Peyer's patch (tissue), 4 donors: ENCODE measurements at regions not wholly inside any gene's neighbourhood (a gene's known extent, or its start where the extent isn't known, plus 50 kb on each side); places are given as distances from the start of the nearest gene placed in this dataset.

Source experiments
- CTCF ChIP-seq, 6 experiments: fragments of 450-650 bp in 4 of 6; fragments of 200-600 bp in 2 of 6; sonication (generic) in 1 of 6; IDR thresholded peaks; one replicate each; pipeline ENCODE4 v1.5.1; 2017 to 2019; ENCODE audit warnings: antibody characterized with exemption in 6 of 6, mild to moderate bottlenecking in 3 of 6, moderate library complexity in 1 of 6
- POLR2A ChIP-seq, 2 donors: fragments of 450-650 bp; IDR thresholded peaks; one replicate each; pipeline ENCODE4 v1.5.1; 2017; ENCODE audit warnings: antibody characterized with exemption in 2 of 2, mild to moderate bottlenecking in 2 of 2, moderate library complexity in 2 of 2

GRCh38 chr2:16338026-16338425, 327.6 kb downstream of the CYRIA start:
- TF ChIP-seq CTCF (IDR thresholded peaks at IDR 0.05) = no peak
- TF ChIP-seq POLR2A (IDR thresholded peaks at IDR 0.05) = no peak
